ENCODE measurements at regions not wholly inside any gene's neighbourhood (a gene's known extent, or its start where the extent isn't known, plus 50 kb on each side); places are given as distances from the start of the nearest gene placed in this dataset.

GRCh38 chr7:119344466-119344865 lies 928.5 kb upstream of the KCND2 start:
- DNase-seq (ENCODE audit: low read depth), result no peak
- TF ChIP-seq CTCF (conservative IDR thresholded peaks at IDR 0.05; ENCODE audit: low read length), result no peak

GRCh38 chr7:119348491-119348890 lies 924.5 kb upstream of the KCND2 start:
- TF ChIP-seq CTCF (conservative IDR thresholded peaks at IDR 0.05; ENCODE audit: low read length), result no peak
- no peak for DNase-seq (ENCODE audit: low read depth)
- H3K4me3 ChIP-seq (ENCODE audit: low read length), result no peak overlapping the region

More at GRCh38 chr7:119344466-119344865, 928.5 kb upstream of the KCND2 start:
- H3K4me3 ChIP-seq (ENCODE audit: low read length), result no peak overlapping the region

- TF ChIP-seq CTCF (conservative IDR thresholded peaks at IDR 0.05; ENCODE audit: low read length), result no peak
Measured at GRCh38 chr7:119350334-119350733, 922.6 kb upstream of the KCND2 start.

GRCh38 chr7:119351320-119351719 lies 921.7 kb upstream of the KCND2 start:
- no peak overlapping the region for H3K4me3 ChIP-seq (ENCODE audit: low read length)
- no peak for TF ChIP-seq CTCF (conservative IDR thresholded peaks at IDR 0.05; ENCODE audit: low read length)
- no peak for DNase-seq (ENCODE audit: low read depth)

More at GRCh38 chr7:119350334-119350733, 922.6 kb upstream of the KCND2 start:
- no peak overlapping the region for H3K4me3 ChIP-seq (ENCODE audit: low read length)
- DNase-seq (ENCODE audit: low read depth), result no peak

- no peak for DNase-seq (ENCODE audit: low read depth)
- TF ChIP-seq CTCF (conservative IDR thresholded peaks at IDR 0.05; ENCODE audit: low read length), result no peak
- H3K4me3 ChIP-seq (ENCODE audit: low read length), result no peak overlapping the region
Measured at GRCh38 chr7:119374436-119374835, 898.5 kb upstream of the KCND2 start.

GRCh38 chr7:119377861-119378260 lies 895.1 kb upstream of the KCND2 start:
- no peak for DNase-seq (ENCODE audit: low read depth)
- no peak overlapping the region for H3K4me3 ChIP-seq (ENCODE audit: low read length)
- TF ChIP-seq CTCF (conservative IDR thresholded peaks at IDR 0.05; ENCODE audit: low read length), result no peak

- no peak overlapping the region for H3K4me3 ChIP-seq (ENCODE audit: low read length)
- TF ChIP-seq CTCF (conservative IDR thresholded peaks at IDR 0.05; ENCODE audit: low read length), result no peak
- no peak for DNase-seq (ENCODE audit: low read depth)
Measured at GRCh38 chr7:119382726-119383125, 890.2 kb upstream of the KCND2 start.
